ENCODE measurements at regions not wholly inside any gene's neighbourhood (a gene's known extent, or its start where the extent isn't known, plus 50 kb on each side); places are given as distances from the start of the nearest gene placed in this dataset.

DNA sequence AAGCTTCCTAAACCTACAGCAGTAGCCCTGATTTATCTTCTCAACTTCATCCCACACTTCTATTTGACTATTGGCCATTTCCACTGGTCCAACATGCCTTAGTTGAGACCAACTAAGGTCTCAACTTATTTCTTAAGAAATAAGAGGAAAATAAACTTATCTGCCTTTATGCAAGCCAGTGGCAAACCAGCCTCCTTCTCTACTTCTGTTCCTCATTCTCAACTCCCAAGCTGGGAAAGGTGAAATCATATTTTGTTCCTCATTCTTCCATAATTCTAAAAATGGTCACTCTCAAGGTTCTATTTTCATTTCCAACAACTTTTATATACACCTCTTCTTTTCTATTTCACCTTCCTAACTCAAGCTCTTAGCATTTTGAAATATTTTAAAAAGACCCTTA lies 149.6 kb upstream of the C9orf72 start:
- TF ChIP-seq YY1 (IDR thresholded peaks at IDR 0.05; ENCODE audit: insufficient read depth, insufficient read length) (no peak), ZNF274 (IDR thresholded peaks at IDR 0.05; ENCODE audit: low read depth, low read length) (no peak), SUZ12 (IDR thresholded peaks at IDR 0.05; ENCODE audit: extremely low read depth, insufficient read depth, insufficient read length) (no peak)

Data from NT2/D1 (cell line).